ENCODE measurements at regions not wholly inside any gene's neighbourhood (a gene's known extent, or its start where the extent isn't known, plus 50 kb on each side); places are given as distances from the start of the nearest gene placed in this dataset.

DNA sequence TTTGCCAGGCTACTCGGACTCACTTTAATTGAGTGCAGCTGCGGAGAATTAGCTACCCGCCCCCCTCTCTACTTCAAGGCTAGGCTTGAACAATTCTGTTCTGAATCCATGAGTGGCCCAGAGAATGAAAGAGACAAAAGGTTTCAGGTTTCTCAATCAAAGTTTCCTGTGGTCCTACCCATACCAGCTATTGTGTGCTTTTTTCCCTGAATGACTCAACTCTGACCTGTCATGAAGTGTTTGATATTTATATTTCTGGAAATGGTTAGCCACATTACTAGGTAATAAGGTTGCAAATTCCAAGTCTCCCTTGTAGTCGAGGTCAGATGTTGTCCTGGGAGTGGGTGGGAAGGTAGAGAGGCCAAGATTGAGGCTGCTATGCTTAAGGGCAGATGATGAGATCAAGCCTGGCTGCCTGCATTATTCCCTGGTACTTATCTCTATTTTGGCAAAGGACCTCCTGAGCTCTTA, 392.7 kb upstream of the TBL1XR1 start:
- peak in 1 of 2 donors; percentile 70 for DNase-seq
- H3K4me3 ChIP-seq (ENCODE audit: low read depth in 1 of 3, low read length in 3 of 3) = no peak overlapping the region
- 69 to 70% (median 69%) methylated on average over 4 of the region's 4 CpGs for WGBS, 3 donors
- peaks cover 0 to 5% of the 10 kb centered on the region in 2 donors for H3K9me3 ChIP-seq (ENCODE audit: control insufficient read depth in 2 of 2, insufficient read depth in 1 of 2, low read depth in 1 of 2, low read length in 1 of 2)
- no peak for FAIRE-seq
- H3K4me1 ChIP-seq (ENCODE audit: control insufficient read depth in 3 of 3, insufficient read depth in 2 of 3, low read depth in 1 of 3, low read length in 2 of 3) = peaks cover 0 to 23% (median 5%) of the 10 kb centered on the region in 3 donors
- H3K36me3 ChIP-seq (ENCODE audit: control insufficient read depth in 3 of 3, insufficient read depth in 2 of 3, low read depth in 1 of 3, low read length in 3 of 3) = no peaks in the 10 kb centered on the region
- peak overlapping the region in 1 of 3 donors; percentile 65 for H3K27ac ChIP-seq (ENCODE audit: low read depth in 1 of 3, low read length in 2 of 3)
- no peaks in the 10 kb centered on the region for H3K27me3 ChIP-seq (ENCODE audit: control insufficient read depth in 3 of 3, insufficient read depth in 3 of 3, low read length in 3 of 3)

DNA sequence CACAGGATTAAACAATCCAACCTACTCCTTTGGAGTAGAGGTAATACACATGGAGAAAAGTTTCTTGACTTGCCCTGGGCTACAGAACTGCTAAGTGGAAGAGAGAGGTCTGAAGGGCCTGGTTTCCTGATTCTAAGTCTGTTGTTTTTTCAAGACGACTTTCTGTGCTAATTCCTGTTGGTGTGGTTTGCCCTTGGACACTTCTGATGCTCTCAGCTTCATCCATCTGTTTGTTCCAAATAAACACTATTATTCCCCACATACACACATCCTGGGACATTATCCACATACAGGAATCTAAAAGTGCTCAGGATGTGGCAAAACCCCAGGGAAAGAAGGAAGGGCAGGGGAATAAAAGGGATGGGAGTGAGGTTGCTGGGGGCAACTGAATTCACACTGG, 393.5 kb upstream of the TBL1XR1 start:
- H3K9me3 ChIP-seq (ENCODE audit: control insufficient read depth in 2 of 2, insufficient read depth in 1 of 2, low read depth in 1 of 2, low read length in 1 of 2) = peaks cover 0 to 5% of the 10 kb centered on the region in 2 donors
- H3K4me1 ChIP-seq (ENCODE audit: control insufficient read depth in 3 of 3, insufficient read depth in 2 of 3, low read depth in 1 of 3, low read length in 2 of 3) = peaks cover 0 to 23% (median 5%) of the 10 kb centered on the region in 3 donors
- H3K27ac ChIP-seq (ENCODE audit: low read depth in 1 of 3, low read length in 2 of 3) = peak overlapping the region in 2 of 3 donors; percentile 2 to 11
- no peaks in the 10 kb centered on the region for H3K36me3 ChIP-seq (ENCODE audit: control insufficient read depth in 3 of 3, insufficient read depth in 2 of 3, low read depth in 1 of 3, low read length in 3 of 3)
- WGBS, 3 donors = 50 to 57% (median 56%) methylated on average over 1 of the region's 1 CpG
- FAIRE-seq = no peak
- H3K4me3 ChIP-seq (ENCODE audit: low read depth in 1 of 3, low read length in 3 of 3) = no peak overlapping the region
- no peaks in the 10 kb centered on the region for H3K27me3 ChIP-seq (ENCODE audit: control insufficient read depth in 3 of 3, insufficient read depth in 3 of 3, low read length in 3 of 3)
- no peak for DNase-seq

DNA sequence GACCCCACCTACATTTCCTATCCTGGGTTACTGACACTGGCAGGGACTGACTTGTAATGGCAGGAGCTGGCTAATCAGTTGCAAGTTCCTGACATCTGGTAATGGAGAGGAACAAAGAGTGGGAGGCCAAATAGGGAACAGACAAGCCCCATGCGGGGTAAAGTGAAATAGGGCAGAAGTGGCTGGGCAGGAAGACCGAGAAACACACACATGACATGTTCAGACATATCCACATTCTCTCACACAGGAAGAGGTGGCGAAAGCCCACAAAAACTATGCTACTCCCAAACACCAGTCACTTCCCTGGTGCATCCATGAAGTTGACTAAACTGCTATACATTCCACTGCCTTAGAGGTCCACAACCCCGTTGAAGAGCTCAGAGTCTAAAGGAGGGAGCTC, 394.1 kb upstream of the TBL1XR1 start:
- WGBS, 3 donors = 59 to 76% (median 64%) methylated on average over 4 of the region's 4 CpGs
- no peaks in the 10 kb centered on the region for H3K36me3 ChIP-seq (ENCODE audit: control insufficient read depth in 3 of 3, insufficient read depth in 2 of 3, low read depth in 1 of 3, low read length in 3 of 3)
- no peak for DNase-seq
- H3K4me1 ChIP-seq (ENCODE audit: control insufficient read depth in 3 of 3, insufficient read depth in 2 of 3, low read depth in 1 of 3, low read length in 2 of 3) = peaks cover 0 to 24% (median 5%) of the 10 kb centered on the region in 3 donors
- H3K9me3 ChIP-seq (ENCODE audit: control insufficient read depth in 2 of 2, insufficient read depth in 1 of 2, low read depth in 1 of 2, low read length in 1 of 2) = peaks cover 0 to 5% of the 10 kb centered on the region in 2 donors
- peak overlapping the region in 1 of 3 donors; percentile 11 for H3K27ac ChIP-seq (ENCODE audit: low read depth in 1 of 3, low read length in 2 of 3)
- H3K4me3 ChIP-seq (ENCODE audit: low read depth in 1 of 3, low read length in 3 of 3) = no peak overlapping the region
- no peak for FAIRE-seq
- no peaks in the 10 kb centered on the region for H3K27me3 ChIP-seq (ENCODE audit: control insufficient read depth in 3 of 3, insufficient read depth in 3 of 3, low read length in 3 of 3)

DNA sequence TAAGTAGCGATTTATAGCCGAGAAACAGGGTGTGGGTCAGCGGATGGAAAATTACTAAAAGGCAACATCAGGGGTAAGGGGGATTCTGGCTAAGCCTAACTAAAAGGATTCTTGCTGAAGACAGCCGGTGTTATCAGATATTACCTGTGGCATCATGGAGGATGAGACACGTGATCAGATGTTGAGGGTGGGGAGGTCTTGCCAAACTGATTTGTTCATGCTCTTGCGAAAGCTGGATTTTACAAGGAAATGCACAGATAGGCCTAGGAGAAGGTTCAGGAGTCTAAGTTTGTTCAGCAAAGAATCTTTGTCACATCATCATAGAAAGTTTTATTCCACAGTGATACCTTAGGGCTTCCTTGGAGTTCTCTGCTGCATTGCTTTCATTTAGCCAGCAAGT, 396.8 kb upstream of the TBL1XR1 start:
- H3K9me3 ChIP-seq (ENCODE audit: control insufficient read depth in 2 of 2, insufficient read depth in 1 of 2, low read depth in 1 of 2, low read length in 1 of 2) = no peaks in the 10 kb centered on the region
- peak overlapping the region in 1 of 3 donors; percentile 68 for H3K27ac ChIP-seq (ENCODE audit: low read depth in 1 of 3, low read length in 2 of 3)
- FAIRE-seq (no peak), DNase-seq (peak in 1 of 2 donors; percentile 84)
- WGBS, 3 donors = 84 to 93% (median 87%) methylated on average over 6 of the region's 6 CpGs
- peaks cover 0 to 43% (median 17%) of the 10 kb centered on the region in 3 donors for H3K4me1 ChIP-seq (ENCODE audit: control insufficient read depth in 3 of 3, insufficient read depth in 2 of 3, low read depth in 1 of 3, low read length in 2 of 3)
- no peak overlapping the region for H3K4me3 ChIP-seq (ENCODE audit: low read depth in 1 of 3, low read length in 3 of 3)
- H3K36me3 ChIP-seq (ENCODE audit: control insufficient read depth in 3 of 3, insufficient read depth in 2 of 3, low read depth in 1 of 3, low read length in 3 of 3) = no peaks in the 10 kb centered on the region
- no peaks in the 10 kb centered on the region for H3K27me3 ChIP-seq (ENCODE audit: control insufficient read depth in 3 of 3, insufficient read depth in 3 of 3, low read length in 3 of 3)

DNA sequence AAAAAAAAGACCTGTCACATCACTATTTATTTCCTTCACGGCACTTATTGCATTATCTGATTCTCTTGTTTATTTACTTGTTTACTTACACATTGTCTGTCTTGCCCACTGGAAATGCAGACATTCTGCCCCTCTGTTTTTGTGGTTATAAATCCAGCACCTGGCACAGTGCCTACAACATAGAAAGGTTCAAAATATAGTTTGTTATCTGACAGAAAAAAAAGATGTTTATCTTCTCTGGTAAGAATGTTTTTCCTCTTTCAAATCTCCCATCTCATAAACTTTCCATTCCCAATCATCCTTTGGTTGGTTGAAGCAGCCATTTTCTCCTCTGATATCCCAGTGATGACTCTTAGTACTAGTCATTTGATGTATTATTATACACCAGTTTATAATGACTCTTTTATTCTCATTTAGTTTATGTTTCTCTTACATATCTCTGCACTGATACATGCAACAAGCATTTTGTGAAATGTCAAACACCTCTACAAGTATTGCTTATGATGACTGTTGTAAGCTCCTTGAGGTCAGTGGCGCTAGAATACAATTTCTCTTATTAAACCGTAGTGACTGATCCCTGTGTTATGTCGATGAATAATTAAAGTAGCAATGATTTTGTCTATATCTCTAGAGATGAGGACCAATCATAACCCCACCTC, 398.4 kb upstream of the TBL1XR1 start:
- FAIRE-seq = no peak

DNA sequence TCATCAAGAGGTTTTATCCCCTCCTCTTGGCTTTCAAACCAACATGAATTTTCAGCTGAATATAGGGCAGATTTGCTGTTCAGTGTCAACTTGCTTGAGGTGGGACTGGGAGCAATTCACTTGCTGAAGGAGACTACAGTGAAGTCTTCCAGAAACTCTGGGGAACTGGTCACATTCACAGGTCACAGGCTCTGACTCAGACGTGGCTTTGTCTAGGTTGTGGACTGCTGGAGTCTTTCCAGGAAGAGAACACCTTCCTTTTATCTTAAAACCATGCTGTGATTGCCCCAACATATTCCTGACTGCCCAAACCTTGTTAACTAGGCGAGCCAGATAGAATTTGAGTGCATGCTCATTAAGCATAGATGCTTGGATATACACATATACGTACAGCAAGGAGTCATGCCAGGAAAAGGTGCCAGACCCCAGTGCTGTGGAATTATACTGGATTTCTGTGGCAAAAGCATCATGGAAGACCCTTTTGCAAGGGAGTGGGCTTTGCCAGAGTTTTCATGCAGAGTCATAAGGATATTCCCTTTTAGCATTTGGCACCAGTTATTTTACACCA, 399.1 kb upstream of the TBL1XR1 start:
- WGBS, 3 donors = 45 to 55% (median 53%) methylated on average over 3 of the region's 3 CpGs
- Histone ChIP-seq H3K9me3 (ENCODE audit: control insufficient read depth in 2 of 2, insufficient read depth in 1 of 2, low read depth in 1 of 2, low read length in 1 of 2) (no peaks in the 10 kb centered on the region), H3K4me3 (ENCODE audit: low read depth in 1 of 3, low read length in 3 of 3) (no peak overlapping the region), H3K27ac (ENCODE audit: low read depth in 1 of 3, low read length in 2 of 3) (peak overlapping the region in 1 of 3 donors; percentile 18), H3K27me3 (ENCODE audit: control insufficient read depth in 3 of 3, insufficient read depth in 3 of 3, low read length in 3 of 3) (no peaks in the 10 kb centered on the region), H3K4me1 (ENCODE audit: control insufficient read depth in 3 of 3, insufficient read depth in 2 of 3, low read depth in 1 of 3, low read length in 2 of 3) (peaks cover 0 to 31% (median 12%) of the 10 kb centered on the region in 3 donors), H3K36me3 (ENCODE audit: control insufficient read depth in 3 of 3, insufficient read depth in 2 of 3, low read depth in 1 of 3, low read length in 3 of 3) (no peaks in the 10 kb centered on the region)
- DNase-seq (no peak), FAIRE-seq (no peak)

More for the DNA sequence above, 398.4 kb upstream of the TBL1XR1 start:
- Histone ChIP-seq H3K4me3 (ENCODE audit: low read depth in 1 of 3, low read length in 3 of 3) (no peak overlapping the region), H3K27me3 (ENCODE audit: control insufficient read depth in 3 of 3, insufficient read depth in 3 of 3, low read length in 3 of 3) (no peaks in the 10 kb centered on the region), H3K27ac (ENCODE audit: low read depth in 1 of 3, low read length in 2 of 3) (no peak overlapping the region), H3K36me3 (ENCODE audit: control insufficient read depth in 3 of 3, insufficient read depth in 2 of 3, low read depth in 1 of 3, low read length in 3 of 3) (no peaks in the 10 kb centered on the region), H3K9me3 (ENCODE audit: control insufficient read depth in 2 of 2, insufficient read depth in 1 of 2, low read depth in 1 of 2, low read length in 1 of 2) (no peaks in the 10 kb centered on the region), H3K4me1 (ENCODE audit: control insufficient read depth in 3 of 3, insufficient read depth in 2 of 3, low read depth in 1 of 3, low read length in 2 of 3) (peaks cover 0 to 38% (median 17%) of the 10 kb centered on the region in 3 donors)
- WGBS, 3 donors = 86 to 90% (median 87%) methylated on average over 4 of the region's 4 CpGs
- no peak for DNase-seq

DNA sequence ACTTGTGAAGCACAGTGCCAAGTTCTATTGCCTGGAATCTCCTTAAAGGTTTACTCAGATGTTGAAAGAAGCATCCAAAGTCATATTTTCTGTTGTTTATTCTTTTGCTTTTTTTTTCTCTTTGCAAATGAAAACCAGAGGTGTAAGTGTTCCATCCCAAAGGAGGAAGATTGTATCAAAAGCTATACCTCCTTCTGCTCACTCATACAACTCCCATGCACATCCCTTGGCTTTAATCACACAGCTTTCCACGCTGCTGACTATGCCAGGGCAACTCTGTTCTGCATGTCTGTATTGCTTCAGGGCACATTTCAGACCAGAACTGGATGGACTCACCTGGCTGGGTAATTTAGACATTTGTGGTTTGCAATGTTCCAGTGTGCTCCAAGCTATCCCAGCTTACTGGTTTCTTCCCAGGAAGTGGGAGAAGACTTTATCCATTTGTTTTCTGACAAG, 399.6 kb upstream of the TBL1XR1 start:
- 77 to 96% (median 91%) methylated on average over 1 of the region's 1 CpG for WGBS, 3 donors
- no peak for FAIRE-seq
- Histone ChIP-seq H3K27me3 (ENCODE audit: control insufficient read depth in 3 of 3, insufficient read depth in 3 of 3, low read length in 3 of 3) (no peaks in the 10 kb centered on the region), H3K4me1 (ENCODE audit: control insufficient read depth in 3 of 3, insufficient read depth in 2 of 3, low read depth in 1 of 3, low read length in 2 of 3) (peaks cover 0 to 28% (median 12%) of the 10 kb centered on the region in 3 donors), H3K36me3 (ENCODE audit: control insufficient read depth in 3 of 3, insufficient read depth in 2 of 3, low read depth in 1 of 3, low read length in 3 of 3) (no peaks in the 10 kb centered on the region), H3K9me3 (ENCODE audit: control insufficient read depth in 2 of 2, insufficient read depth in 1 of 2, low read depth in 1 of 2, low read length in 1 of 2) (no peaks in the 10 kb centered on the region), H3K4me3 (ENCODE audit: low read depth in 1 of 3, low read length in 3 of 3) (no peak overlapping the region), H3K27ac (ENCODE audit: low read depth in 1 of 3, low read length in 2 of 3) (peak overlapping the region in 2 of 3 donors; percentile 4 to 91)
- DNase-seq = no peak

DNA sequence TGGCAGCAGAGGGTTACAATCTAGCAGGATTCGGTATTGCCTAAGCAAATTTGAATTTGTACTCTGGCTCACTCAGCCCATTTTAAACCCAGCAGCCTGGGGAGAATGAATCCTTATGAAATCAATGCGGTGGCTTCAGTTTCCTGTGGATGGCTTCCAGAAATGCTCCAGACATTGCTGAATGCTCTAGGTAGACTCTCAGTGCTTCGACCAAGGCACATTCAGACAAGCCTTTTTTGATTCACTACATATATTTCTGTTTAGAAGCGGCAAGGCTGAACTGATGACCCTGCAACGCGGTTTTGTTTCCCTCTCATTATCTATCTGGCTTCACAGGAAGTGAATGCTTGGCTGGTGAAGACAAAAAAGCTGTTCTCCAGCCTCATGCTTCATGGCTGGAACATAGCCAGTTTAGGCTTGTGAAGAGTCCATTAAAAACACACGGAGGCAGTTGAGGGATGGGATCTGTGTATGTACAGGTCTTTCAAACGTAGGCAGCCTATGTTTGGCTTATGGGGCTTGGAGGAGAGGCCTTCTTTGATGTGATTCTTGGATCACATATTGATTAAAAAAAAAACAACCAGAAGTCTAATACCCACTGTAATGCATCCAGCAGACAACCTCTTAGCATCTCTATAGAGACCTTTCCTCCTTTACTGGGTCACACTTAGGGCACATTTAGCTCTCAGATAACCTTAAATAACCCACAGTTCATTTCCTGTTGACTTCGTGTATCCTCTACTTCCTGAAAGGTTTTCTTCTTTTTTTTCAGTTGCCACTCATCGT, 400.2 kb upstream of the TBL1XR1 start:
- Histone ChIP-seq H3K27me3 (ENCODE audit: control insufficient read depth in 3 of 3, insufficient read depth in 3 of 3, low read length in 3 of 3) (no peaks in the 10 kb centered on the region), H3K4me1 (ENCODE audit: control insufficient read depth in 3 of 3, insufficient read depth in 2 of 3, low read depth in 1 of 3, low read length in 2 of 3) (peaks cover 0 to 31% (median 14%) of the 10 kb centered on the region in 3 donors), H3K9me3 (ENCODE audit: control insufficient read depth in 2 of 2, insufficient read depth in 1 of 2, low read depth in 1 of 2, low read length in 1 of 2) (no peaks in the 10 kb centered on the region), H3K4me3 (ENCODE audit: low read depth in 1 of 3, low read length in 3 of 3) (no peak overlapping the region), H3K36me3 (ENCODE audit: control insufficient read depth in 3 of 3, insufficient read depth in 2 of 3, low read depth in 1 of 3, low read length in 3 of 3) (no peaks in the 10 kb centered on the region), H3K27ac (ENCODE audit: low read depth in 1 of 3, low read length in 2 of 3) (peak overlapping the region; percentile 4 to 91 (median 19))
- FAIRE-seq (no peak), DNase-seq (peak in 1 of 2 donors; percentile 61)
- WGBS, 3 donors = 29 to 61% (median 57%) methylated on average over 10 of the region's 10 CpGs

All from small intestine (tissue), 7 donors.